ENCODE measurements at regions not wholly inside any gene's neighbourhood (a gene's known extent, or its start where the extent isn't known, plus 50 kb on each side); places are given as distances from the start of the nearest gene placed in this dataset.

DNA sequence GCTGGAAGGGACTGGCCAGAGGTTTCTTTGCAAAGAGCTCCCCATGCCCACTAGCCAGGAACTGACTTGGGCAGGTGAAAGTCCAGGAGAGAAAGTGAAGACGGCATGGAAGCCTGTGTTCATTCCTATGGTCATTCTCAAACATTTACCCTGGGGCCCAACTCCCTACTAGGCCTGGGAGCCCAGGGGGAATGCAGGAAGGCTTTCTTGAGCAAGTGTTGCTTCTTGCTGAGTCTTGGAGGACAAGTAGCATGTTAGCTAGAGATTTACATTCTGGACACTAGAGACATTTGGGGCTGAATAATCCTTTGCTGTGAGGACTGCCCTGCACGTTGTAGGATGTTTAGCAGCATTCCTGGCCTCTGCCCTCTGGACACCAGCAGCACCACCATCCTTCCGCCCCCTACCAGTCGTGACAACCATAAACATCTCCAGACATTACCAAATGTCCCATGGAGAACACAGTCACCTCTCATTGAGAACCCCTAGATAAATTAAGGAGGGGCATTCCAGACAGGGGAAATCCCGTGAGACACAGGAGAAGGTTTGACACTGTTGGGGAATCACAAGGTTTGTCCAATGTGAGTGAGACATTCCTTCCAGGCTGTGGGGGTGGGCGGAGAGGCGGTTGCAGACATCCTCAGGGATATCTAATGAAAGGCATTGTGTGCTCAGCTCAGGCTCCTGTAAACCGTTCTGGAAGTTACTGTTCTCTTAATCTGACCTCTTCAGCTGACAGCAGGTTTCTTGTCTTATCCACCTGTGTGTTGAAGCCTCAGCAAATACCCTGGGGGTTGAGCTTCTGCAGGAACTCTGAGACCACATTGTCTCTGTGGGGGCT, 236.2 kb downstream of the TLE3 start:
- no peak for TF ChIP-seq GATA2 (IDR thresholded peaks at IDR 0.05; ENCODE audit: low read depth, low read length)
- TF ChIP-seq GATA3 (IDR thresholded peaks at IDR 0.05; ENCODE audit: low read depth, low read length), result no peak
